Kidney (tissue), 13 donors: ENCODE measurements at regions not wholly inside any gene's neighbourhood (a gene's known extent, or its start where the extent isn't known, plus 50 kb on each side); places are given as distances from the start of the nearest gene placed in this dataset.

Experiments
- DNase-seq, 5 donors: peaks; one replicate each; pipeline ENCODE4 v3.0.0-alpha.2; 2013 to 2020
- FAIRE-seq: peaks from 2 replicates; lab custom pipeline; 2012; peaks lifted over from hg19 to GRCh38; lab: Jason Lieb, UNC
- H3K27ac ChIP-seq, 2 donors: one replicate each; pipeline ENCODE4 v1.7.0; 2013; ENCODE audit warnings: low read depth in 2 of 2, low read length in 2 of 2, inconsistent platforms in 1 of 2
- H3K27me3 ChIP-seq: one replicate; pipeline ENCODE4 v1.7.1; 2013; ENCODE audit warnings: low read length, inconsistent platforms; ENCODE audit not compliant: control insufficient read depth, insufficient read depth
- H3K36me3 ChIP-seq, 3 donors: one replicate each; pipeline versions ENCODE4 v1.7.0 to v1.7.1; 2013; ENCODE audit warnings: low read length in 3 of 3, control low read depth in 1 of 3, inconsistent platforms in 1 of 3; ENCODE audit not compliant: insufficient read depth in 3 of 3, control insufficient read depth in 2 of 3
- H3K4me1 ChIP-seq, 3 donors: one replicate each; pipeline versions ENCODE4 v1.7.0 to v1.7.1; 2013; ENCODE audit warnings: low read length in 3 of 3, inconsistent platforms in 1 of 3, low read depth in 1 of 3; ENCODE audit not compliant: control insufficient read depth in 2 of 3, insufficient read depth in 2 of 3
- H3K4me3 ChIP-seq, 3 donors: one replicate each; pipeline versions ENCODE4 v1.7.0 to v1.8.1; 2013; ENCODE audit warnings: low read length in 3 of 3, control low read depth in 1 of 3, inconsistent platforms in 1 of 3
- H3K9ac ChIP-seq, 3 donors: one replicate each; pipeline versions ENCODE4 v1.7.0 to v1.7.1; 2013; ENCODE audit warnings: low read length in 3 of 3, control low read depth in 1 of 3, inconsistent platforms in 1 of 3
- H3K9me3 ChIP-seq, 3 donors: one replicate each; pipeline versions ENCODE4 v1.7.0 to v1.7.1; 2013; ENCODE audit warnings: low read length in 3 of 3, control low read depth in 1 of 3, inconsistent platforms in 1 of 3; ENCODE audit not compliant: control insufficient read depth in 2 of 3, insufficient read depth in 1 of 3
- intact Hi-C: fragments of 100-400 bp; cut with DNase I; formaldehyde crosslinking; loops from one replicate; pipeline ENCODE4 v1.11.1; 2022
- TF ChIP-seq, protein P1 (sequence below): IDR thresholded peaks from 3 replicates; pipeline ENCODE4 v1.5.1; 2012; ENCODE audit warnings: mild to moderate bottlenecking, moderate library complexity, borderline replicate concordance; ENCODE audit not compliant: insufficient read depth; ENCODE audit errors: extremely low read depth
- donor health status: control.
- donor health status: control.
- donor health status: control.
- donor health status: control.
- donor health status: control.
- donor health status: DM: yes; HTN: yes; CAD: no.
- donor health status: Normal renal cell carcinoma (clear cell type).

GRCh38 chr5:166267907-166268306 lies 2023.5 kb upstream of the WWC1 start:
- intact Hi-C loops = no loop called here
- TF ChIP-seq, protein P1, sequence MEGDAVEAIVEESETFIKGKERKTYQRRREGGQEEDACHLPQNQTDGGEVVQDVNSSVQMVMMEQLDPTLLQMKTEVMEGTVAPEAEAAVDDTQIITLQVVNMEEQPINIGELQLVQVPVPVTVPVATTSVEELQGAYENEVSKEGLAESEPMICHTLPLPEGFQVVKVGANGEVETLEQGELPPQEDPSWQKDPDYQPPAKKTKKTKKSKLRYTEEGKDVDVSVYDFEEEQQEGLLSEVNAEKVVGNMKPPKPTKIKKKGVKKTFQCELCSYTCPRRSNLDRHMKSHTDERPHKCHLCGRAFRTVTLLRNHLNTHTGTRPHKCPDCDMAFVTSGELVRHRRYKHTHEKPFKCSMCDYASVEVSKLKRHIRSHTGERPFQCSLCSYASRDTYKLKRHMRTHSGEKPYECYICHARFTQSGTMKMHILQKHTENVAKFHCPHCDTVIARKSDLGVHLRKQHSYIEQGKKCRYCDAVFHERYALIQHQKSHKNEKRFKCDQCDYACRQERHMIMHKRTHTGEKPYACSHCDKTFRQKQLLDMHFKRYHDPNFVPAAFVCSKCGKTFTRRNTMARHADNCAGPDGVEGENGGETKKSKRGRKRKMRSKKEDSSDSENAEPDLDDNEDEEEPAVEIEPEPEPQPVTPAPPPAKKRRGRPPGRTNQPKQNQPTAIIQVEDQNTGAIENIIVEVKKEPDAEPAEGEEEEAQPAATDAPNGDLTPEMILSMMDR = no peak
- H3K27ac ChIP-seq = no peak overlapping the region
- FAIRE-seq (no peak), DNase-seq (no peak)
- H3K36me3 ChIP-seq = no peaks in the 10 kb centered on the region
- no peaks in the 10 kb centered on the region for H3K27me3 ChIP-seq
- no peaks in the 10 kb centered on the region for H3K4me1 ChIP-seq
- H3K4me3 ChIP-seq = no peak overlapping the region
- no peaks in the 10 kb centered on the region for H3K9me3 ChIP-seq
- H3K9ac ChIP-seq = no peak overlapping the region

- FAIRE-seq (no peak), DNase-seq (no peak)
- no peak overlapping the region for H3K4me3 ChIP-seq
- H3K9me3 ChIP-seq = no peaks in the 10 kb centered on the region
- intact Hi-C loops = no loop called here
- no peaks in the 10 kb centered on the region for H3K27me3 ChIP-seq
- H3K4me1 ChIP-seq = no peaks in the 10 kb centered on the region
- H3K9ac ChIP-seq = no peak overlapping the region
- no peak overlapping the region for H3K27ac ChIP-seq
- no peaks in the 10 kb centered on the region for H3K36me3 ChIP-seq
- TF ChIP-seq, protein P1 = no peak
These were observed 2020.7 kb upstream of the WWC1 start for GRCh38 chr5:166270712-166271111.

DNA sequence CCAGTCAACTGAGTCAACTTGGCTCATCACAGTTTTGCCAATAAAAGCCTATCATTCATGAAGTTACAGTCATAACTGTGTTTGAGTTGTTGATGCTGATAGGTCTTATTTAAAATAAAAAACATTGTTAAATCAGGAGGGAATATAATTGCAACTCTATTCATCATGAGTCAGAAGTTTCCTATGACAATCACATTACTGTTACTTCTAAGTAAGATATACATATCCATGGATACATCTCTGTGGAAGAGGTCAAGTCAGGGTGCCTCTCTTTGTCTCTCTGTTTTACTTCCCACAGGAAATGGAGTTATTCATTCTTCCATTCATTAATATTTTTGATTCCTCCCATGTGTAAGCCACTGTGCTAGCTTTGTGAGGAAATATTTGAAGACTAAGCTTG lies 2015.4 kb upstream of the WWC1 start:
- no peaks in the 10 kb centered on the region for H3K27me3 ChIP-seq
- H3K4me3 ChIP-seq = no peak overlapping the region
- H3K4me1 ChIP-seq = no peaks in the 10 kb centered on the region
- DNase-seq (no peak), FAIRE-seq (no peak)
- no peak overlapping the region for H3K9ac ChIP-seq
- intact Hi-C loops = no loop called here
- no peak overlapping the region for H3K27ac ChIP-seq
- no peaks in the 10 kb centered on the region for H3K36me3 ChIP-seq
- no peaks in the 10 kb centered on the region for H3K9me3 ChIP-seq
- TF ChIP-seq, protein P1 = no peak

DNA sequence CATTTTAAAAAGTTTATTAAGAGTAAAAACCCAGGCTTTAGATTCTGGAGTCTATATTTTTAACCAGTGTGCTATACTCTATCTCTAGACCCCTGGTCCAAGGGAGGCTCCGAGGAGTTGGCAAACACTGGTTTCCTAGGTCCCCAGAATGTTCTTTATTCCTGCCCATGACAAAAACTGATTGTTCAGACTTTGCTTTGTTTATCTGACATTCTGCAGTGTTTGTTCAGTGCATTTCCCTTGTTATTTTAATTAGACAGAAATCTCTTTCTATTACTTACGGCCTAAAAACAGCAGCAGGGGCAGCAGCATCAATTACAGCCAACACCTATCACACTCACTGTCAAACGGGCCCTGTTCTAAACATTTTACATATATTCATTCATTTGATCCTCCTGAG lies 2011.6 kb upstream of the WWC1 start:
- H3K4me1 ChIP-seq = no peaks in the 10 kb centered on the region
- DNase-seq = no peak
- FAIRE-seq = no peak
- no peaks in the 10 kb centered on the region for H3K27me3 ChIP-seq
- no peak overlapping the region for H3K4me3 ChIP-seq
- TF ChIP-seq, protein P1 = no peak
- intact Hi-C loops = no loop called here
- H3K9ac ChIP-seq = no peak overlapping the region
- no peaks in the 10 kb centered on the region for H3K9me3 ChIP-seq
- H3K27ac ChIP-seq = no peak overlapping the region
- no peaks in the 10 kb centered on the region for H3K36me3 ChIP-seq
